GM18508 (cell line): ENCODE measurements at regions not wholly inside any gene's neighbourhood (a gene's known extent, or its start where the extent isn't known, plus 50 kb on each side); places are given as distances from the start of the nearest gene placed in this dataset.
"Not testable (repeated sequence)": the region's sequence is repeated elsewhere in the genome, so short reads cannot be mapped to it uniquely, and the experiment has no call there.

ENCODE experiments used
- ATAC-seq: cut with Tn5 transposase; IDR thresholded peaks from one replicate; pipeline ENCODE4 v1.9.1; 2021; ENCODE audit warnings: moderate number of reproducible peaks; ENCODE audit not compliant: insufficient read depth, unreplicated experiment

DNA sequence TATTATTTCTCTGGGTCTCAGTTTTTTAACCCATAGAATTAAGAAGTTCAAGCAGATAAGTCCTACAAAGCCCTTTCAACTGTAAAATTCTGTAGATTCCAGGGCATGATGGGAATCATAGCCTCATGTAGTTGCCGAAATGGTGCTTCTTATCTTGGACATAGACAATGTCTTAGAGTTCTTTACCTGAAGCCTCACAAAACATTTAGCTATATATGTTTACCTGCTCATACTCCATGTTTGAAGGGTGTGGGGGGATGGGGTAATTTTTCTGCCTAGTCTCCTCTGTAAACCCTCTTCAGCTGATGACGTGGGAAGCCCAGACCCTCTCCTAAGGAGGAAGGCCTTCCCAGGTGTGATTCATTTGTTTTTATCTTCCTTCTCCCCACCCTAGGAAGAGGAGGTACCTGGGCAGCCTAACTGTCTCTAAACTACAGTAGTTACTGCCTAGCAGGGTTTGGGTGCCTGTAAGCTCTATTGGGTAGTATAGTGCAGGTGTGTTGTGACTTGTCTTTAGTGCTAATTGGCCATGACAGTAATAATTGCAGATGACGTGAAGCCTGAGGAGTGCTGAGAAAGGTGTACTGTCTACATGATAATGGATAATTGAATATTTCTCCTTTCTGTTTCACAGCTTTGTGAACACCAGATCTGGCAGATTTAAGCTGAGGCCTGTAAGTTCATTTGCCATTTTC, 230.8 kb downstream of the TFAP2B start:
- ATAC-seq = no peak

- ATAC-seq = no peak
Observed at GRCh38 chr6:51049983-51050877, 231.6 kb downstream of the TFAP2B start.

- not testable (repeated sequence) for ATAC-seq
Observed at GRCh38 chr6:51052716-51053115, 234.0 kb downstream of the TFAP2B start.

DNA sequence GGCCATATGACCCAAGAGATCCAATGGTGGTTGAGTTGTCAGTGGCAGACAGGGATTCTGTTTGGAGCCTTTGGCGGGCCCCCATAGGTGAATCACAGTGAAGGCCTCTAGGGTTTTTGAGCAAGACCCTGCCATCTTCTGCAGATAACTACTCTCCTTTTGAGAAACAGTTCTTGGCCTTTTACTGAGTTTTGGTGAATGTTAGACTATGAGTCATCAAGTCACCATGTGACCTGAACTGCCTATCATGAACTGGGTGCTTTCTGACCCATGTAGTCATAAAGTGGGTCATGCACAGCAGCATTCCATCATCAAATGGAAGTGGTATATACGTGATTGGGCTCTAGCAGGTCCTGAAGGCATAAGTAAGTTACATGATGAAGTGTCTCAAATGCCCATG, 236.6 kb downstream of the TFAP2B start:
- not testable (repeated sequence) for ATAC-seq

- no peak for ATAC-seq
Observed at GRCh38 chr6:51057296-51057695, 238.6 kb downstream of the TFAP2B start.

DNA sequence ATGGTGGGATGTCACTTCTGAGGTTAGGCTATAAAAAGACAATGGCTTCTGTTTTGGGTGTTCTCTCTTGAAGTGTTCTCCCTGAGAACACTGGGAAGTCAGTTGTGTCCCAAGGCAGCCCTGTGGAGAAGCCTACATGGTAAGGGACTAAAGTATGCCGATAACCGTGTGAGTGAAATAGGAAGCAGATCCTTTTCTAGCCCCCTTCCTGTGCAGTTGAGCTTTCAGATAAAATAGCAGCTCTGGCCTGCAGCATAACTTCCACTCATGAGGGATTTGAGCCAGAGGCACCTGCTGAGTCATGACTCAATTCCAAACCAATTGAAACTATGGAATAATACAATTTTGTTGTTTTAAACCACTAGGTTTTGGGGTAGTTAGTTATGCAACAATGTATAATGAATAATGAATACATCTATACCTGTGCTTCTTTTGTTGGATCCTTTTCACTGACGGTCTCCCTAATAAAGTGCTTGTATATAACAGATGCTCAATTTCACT, 241.6 kb downstream of the TFAP2B start:
- ATAC-seq = no peak

DNA sequence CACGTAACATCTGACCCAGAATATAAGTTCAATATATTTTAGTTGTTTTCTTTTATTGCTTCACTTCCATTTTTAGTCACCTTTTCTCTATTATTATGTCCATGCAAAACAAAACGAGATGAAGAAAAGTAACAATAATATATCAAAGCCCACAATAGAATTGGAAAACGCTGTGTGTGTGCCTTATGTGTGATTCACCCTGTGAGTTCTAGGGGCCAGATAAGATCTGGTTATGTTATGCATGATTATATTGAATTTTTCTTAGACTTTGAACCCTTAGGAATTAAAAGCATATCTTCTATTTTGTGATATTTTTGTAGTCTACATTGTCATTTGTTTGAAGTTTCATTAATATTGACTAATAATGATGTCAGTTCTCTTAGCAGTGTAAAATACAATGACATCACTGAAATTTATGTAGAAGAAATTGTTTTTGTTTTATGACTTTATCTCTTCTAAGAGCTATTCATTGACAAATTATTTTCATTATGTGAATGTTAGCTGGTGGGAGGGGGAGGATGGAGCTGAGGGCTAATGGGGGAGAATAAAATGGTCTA, 243.6 kb downstream of the TFAP2B start:
- no peak for ATAC-seq

GRCh38 chr6:51077821-51078518, 259.3 kb downstream of the TFAP2B start:
- ATAC-seq = no peak

GRCh38 chr6:51090343-51090742, 271.7 kb downstream of the TFAP2B start:
- ATAC-seq = no peak

GRCh38 chr6:51093871-51094270, 275.2 kb downstream of the TFAP2B start:
- ATAC-seq = no peak

- no peak for ATAC-seq
Observed at GRCh38 chr6:51094271-51094670, 275.6 kb downstream of the TFAP2B start.

- no peak for ATAC-seq
Observed at GRCh38 chr6:51098246-51098645, 279.6 kb downstream of the TFAP2B start.

- no peak for ATAC-seq
Observed at GRCh38 chr6:51098791-51099190, 280.1 kb downstream of the TFAP2B start.

DNA sequence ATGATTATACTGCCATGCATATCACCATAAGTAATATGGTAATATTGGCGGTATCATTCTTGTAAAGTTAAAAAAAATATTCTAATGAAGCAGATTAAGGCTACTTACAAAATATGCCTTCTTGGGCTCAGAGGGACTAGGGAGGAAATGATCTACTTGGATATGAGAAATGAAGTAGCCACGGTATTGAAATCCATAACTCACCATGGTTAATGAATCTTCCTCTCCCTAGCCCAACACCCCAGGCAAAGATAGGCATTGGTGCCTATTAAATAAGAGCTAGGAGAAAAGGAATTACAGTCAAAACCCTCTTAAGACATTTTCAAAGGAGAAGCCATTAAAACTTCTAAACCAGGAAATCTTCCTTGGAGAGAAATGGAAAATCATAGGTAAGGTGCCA, 280.5 kb downstream of the TFAP2B start:
- ATAC-seq = no peak

DNA sequence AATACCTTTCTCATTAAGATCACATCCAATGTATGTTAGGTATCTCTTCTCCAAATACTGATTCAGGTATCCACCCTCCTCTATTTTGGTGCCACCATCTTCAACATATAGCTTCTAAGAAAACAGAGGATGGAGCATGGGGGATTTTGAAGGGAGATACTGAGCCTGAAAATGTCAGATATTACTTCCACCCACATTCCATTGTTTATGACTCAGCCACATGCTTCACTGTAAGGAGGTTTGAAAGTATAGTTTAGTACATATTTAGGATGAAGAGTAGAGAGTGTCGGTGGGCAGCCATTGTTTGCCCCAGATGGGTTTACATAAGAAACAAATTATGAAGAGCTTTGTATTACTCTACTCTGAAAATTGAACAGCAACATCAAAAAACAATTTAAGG, 286.7 kb downstream of the TFAP2B start:
- ATAC-seq = no peak

DNA sequence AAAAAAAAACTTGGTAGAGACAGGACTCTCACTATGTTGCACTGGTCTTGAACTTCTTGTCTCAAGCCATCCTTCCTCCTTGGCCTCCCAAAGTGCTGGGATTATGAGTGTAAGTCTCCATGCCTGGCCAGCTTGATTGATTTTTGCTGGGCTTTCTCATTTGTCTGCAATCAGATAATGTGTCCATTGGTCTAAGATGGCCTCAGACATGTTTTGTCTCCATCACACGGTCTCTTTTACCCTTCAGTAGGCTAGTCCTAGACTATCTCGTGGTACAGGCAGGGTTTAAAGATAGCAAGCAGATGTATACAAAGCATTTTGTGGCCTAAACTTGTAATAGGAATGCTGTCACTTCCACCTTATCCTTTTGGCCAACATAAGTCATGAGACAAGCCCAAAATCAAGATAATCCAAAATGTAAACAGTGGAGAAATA, 289.1 kb downstream of the TFAP2B start:
- ATAC-seq = no peak

DNA sequence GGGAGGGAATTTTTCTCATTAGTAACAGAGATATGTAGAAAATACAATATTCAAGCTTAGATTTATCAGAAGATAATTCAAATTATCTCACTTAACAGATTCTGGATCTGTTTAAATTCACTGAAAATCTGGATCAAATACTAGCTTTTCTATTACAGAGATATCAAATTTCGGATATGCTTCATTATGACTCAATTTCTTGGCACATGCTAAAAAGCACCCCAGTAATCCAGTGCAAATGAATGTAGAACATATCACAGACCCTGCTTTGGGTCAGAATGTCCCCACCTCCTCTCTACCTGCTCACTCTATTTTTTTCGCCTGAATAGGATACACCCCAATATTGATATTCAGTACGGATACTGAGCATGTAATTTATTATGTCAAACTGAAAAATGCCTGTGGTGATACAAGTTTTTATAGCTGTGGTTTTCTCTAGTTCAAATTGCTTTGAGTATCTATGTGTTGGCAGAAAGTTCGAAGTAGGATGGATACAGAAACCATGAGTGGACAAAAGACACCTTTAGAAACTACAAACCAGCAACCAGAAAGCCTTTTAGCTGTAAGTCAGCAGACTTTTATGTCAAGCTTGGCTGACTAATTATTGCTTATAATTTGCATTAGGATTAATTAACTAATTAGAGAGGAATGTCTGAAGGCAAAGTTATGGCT, 290.0 kb downstream of the TFAP2B start:
- no peak for ATAC-seq

DNA sequence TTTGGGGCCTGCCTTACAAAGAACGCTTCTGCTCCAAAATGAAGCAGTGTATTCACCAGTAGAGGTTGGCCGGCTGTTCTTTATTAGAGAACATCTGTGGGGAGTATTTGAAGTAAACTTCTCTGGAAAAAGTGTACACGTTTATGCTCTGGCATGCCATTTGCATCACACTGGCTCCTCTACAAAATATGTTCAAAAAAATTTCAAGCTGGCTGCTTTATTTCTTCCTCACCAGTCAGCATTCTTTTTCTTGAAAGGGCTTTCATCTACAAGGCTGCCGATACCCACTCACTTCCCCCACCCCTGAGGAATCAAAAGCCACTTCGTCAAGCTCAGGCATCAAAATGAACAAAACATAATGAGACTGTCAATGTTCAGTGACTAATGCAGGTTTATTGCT, 294.1 kb downstream of the TFAP2B start:
- ATAC-seq = no peak

DNA sequence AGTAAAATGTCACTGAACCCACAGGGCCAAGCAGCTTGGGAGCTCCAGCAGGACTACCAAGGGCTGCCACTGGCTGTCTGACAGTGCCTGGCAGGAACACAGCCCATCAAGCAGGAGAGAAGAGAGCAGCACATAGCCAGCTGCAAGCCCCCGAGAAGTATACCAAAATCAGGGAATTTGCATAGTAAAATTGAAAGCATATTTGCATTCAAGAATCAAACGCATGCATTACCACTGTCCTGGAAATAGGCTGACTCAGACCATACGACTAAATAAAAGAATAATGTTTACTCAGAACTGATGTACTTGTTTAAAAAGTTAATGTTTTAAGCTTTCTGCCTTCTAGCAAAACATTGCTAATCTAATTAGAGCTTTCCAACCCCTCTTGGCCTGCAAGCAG, 298.1 kb downstream of the TFAP2B start:
- ATAC-seq = no peak

DNA sequence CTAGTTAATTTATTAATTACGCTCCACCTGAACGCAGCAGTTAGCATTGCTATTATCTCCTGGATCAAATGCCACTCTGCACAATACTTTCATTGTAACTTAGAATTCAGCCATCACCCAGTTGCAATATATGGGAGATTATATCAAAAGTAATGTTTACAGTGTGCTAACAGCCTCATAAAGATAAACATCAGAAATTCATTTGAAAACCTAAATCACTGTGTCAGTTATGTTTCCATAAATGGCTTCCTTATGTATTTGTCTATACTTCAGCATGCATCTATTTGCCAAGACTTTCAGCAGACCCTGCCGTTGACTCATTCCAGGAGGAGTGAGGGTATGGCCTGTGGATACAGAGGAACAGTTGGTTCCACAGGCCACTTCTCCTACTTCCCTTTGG, 300.1 kb downstream of the TFAP2B start:
- ATAC-seq = no peak
